ENCODE measurements at regions not wholly inside any gene's neighbourhood (a gene's known extent, or its start where the extent isn't known, plus 50 kb on each side); places are given as distances from the start of the nearest gene placed in this dataset.

- Histone ChIP-seq H2BK12ac (ENCODE audit: low read depth, low read length) (no peak overlapping the region), H4K5ac (ENCODE audit: insufficient read length, low read depth, low read length) (no peak overlapping the region), H3K4me2 (ENCODE audit: insufficient read depth in 1 of 2, low read depth in 2 of 2, low read length in 2 of 2) (no peak overlapping the region), H3K23me2 (ENCODE audit: low read depth, low read length) (no peaks in the 10 kb centered on the region), H3K79me1 (ENCODE audit: low read depth, low read length) (no peaks in the 10 kb centered on the region), H3K4me1 (replicated peaks in 1 of 4; ENCODE audit: control insufficient read depth in 3 of 4, insufficient read depth in 4 of 4, low read length in 3 of 4) (peaks cover 0 to 4% (median 2%) of the 10 kb centered on the region in 4 experiments; a peak in 2 of 7 replicates), H3K23ac (ENCODE audit: insufficient read length) (no peak overlapping the region), H3K4me3 (ENCODE audit: extremely low read depth in 1 of 4, insufficient read depth in 2 of 4, low read depth in 3 of 4, low read length in 4 of 4) (no peak overlapping the region), H2BK5ac (ENCODE audit: low read depth, low read length) (no peak overlapping the region), H3K18ac (ENCODE audit: extremely low read depth, low read length) (no peak overlapping the region), H3K4ac (replicated peaks; ENCODE audit: insufficient read length, low read depth, low read length) (no peak overlapping the region), H3K27ac (ENCODE audit: low read depth, low read length) (no peak overlapping the region), H3K14ac (ENCODE audit: insufficient read length) (no peak overlapping the region), H2BK120ac (replicated peaks; ENCODE audit: low read depth, low read length) (no peak overlapping the region), H3K27me3 (replicated peaks in 1 of 4; ENCODE audit: control insufficient read depth in 3 of 4, extremely low read depth in 1 of 4, insufficient read depth in 3 of 4, low read length in 3 of 4) (no peaks in the 10 kb centered on the region), H3K9me3 (ENCODE audit: insufficient read depth in 2 of 2, low read depth in 1 of 2, low read length in 1 of 2) (no peaks in the 10 kb centered on the region), H2BK20ac (ENCODE audit: low read length) (no peak overlapping the region), H2BK15ac (ENCODE audit: low read length) (no peak overlapping the region), H2AK5ac (ENCODE audit: low read depth, low read length) (no peak overlapping the region), H3K36me3 (ENCODE audit: control insufficient read depth in 2 of 4, insufficient read depth in 4 of 4, low read length in 3 of 4) (no peaks in the 10 kb centered on the region), H3K56ac (replicated peaks; ENCODE audit: insufficient read length, low read depth, low read length) (no peak overlapping the region), H4K20me1 (replicated peaks in 1 of 2; ENCODE audit: control insufficient read depth in 1 of 2, insufficient read depth in 2 of 2, low read length in 2 of 2) (no peaks in the 10 kb centered on the region), H4K8ac (ENCODE audit: extremely low read depth, insufficient read depth, low read length) (no peak overlapping the region), H2AFZ (ENCODE audit: low read length) (no peak overlapping the region), H3K9ac (replicated peaks in 1 of 4; ENCODE audit: extremely low read depth in 1 of 4, low read depth in 3 of 4, low read length in 3 of 4) (no peak overlapping the region), H3K79me2 (ENCODE audit: control insufficient read depth in 1 of 2, insufficient read depth in 2 of 2, low read length in 2 of 2) (no peaks in the 10 kb centered on the region), H4K91ac (replicated peaks; ENCODE audit: insufficient read length, low read length) (no peak overlapping the region)
- TF ChIP-seq TAF7 (optimal IDR thresholded peaks at IDR 0.05; ENCODE audit: borderline replicate concordance, low read depth, low read length) (no peak), YY1 (IDR thresholded peaks at IDR 0.05; ENCODE audit: low read depth, low read length) (no peak), RFX5 (IDR thresholded peaks at IDR 0.05; ENCODE audit: borderline replicate concordance, low read depth, low read length) (no peak), HDAC6 (IDR thresholded peaks at IDR 0.05; ENCODE audit: low read depth, low read length) (no peak), FOSL1 (IDR thresholded peaks at IDR 0.05; ENCODE audit: insufficient read depth, low read depth, low read length) (no peak), CREB1 (IDR thresholded peaks at IDR 0.05) (no peak)
- WGBS, 2 experiments (ENCODE audit: extremely low coverage in 1 of 2, insufficient coverage in 1 of 2, insufficient read length in 1 of 2, insufficient replicate concordance in 2 of 2, low coverage in 1 of 2, low lambda C conversion rate in 2 of 2, missing lambda C conversion rate in 1 of 2), result 94% methylated on average over 1 of the region's 1 CpG; no CpG with 5 or more reads in 1 of the 2 experiments
- POLR2A ChIA-PET (ENCODE audit: partially characterized antibody), result no interaction called here
- CTCF ChIA-PET (ENCODE audit: partially characterized antibody), result interaction anchor here (1.4 kb wide), 1 partner anchor 12 kb away, joined by 4 read pairs; no protein-coding TSS in a partner anchor
- DNase-seq (ENCODE audit: low read depth in 1 of 2, low spot score in 2 of 2) (no peak), FAIRE-seq (no peak)
These were observed 905.8 kb upstream of the ADGRL2 start for GRCh38 chr1:80894921-80895320.

Data from H1 (cell line).